AG10803 (cell line): ENCODE measurements at regions not wholly inside any gene's neighbourhood (a gene's known extent, or its start where the extent isn't known, plus 50 kb on each side); places are given as distances from the start of the nearest gene placed in this dataset.

Source experiments
- DNase-seq: peaks from one replicate; pipeline ENCODE4 v3.0.0; 2010; ENCODE audit warnings: low read depth
- H3K4me3 ChIP-seq: 2 replicates; pipeline ENCODE4 v1.5.1; 2011; ENCODE audit warnings: mild to moderate bottlenecking, low read length, control low read depth
- TF ChIP-seq, protein P1 (sequence below): conservative IDR thresholded peaks from 2 replicates; pipeline ENCODE4 v1.5.1; 2011; ENCODE audit warnings: mild to moderate bottlenecking, low read length, control low read depth, inconsistent platforms

DNA sequence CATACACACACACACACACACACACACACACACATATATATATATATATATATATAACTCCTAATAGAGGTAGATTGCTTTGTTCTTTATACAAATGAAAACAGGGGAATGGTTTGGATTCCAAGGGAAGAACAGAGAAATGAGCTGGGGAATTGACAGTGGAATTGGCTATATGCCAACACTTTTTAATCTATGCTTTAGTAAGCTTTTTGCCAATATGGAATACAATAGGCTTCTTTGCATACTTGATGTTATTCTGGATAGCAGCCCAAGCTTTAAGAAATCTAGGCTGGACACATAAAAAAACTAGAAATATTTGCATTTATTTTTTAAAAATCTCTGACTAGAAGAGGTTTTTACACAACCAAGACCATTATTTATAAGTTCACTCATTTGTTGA is 334.2 kb upstream of the MDFIC2 start:
- TF ChIP-seq, protein P1, sequence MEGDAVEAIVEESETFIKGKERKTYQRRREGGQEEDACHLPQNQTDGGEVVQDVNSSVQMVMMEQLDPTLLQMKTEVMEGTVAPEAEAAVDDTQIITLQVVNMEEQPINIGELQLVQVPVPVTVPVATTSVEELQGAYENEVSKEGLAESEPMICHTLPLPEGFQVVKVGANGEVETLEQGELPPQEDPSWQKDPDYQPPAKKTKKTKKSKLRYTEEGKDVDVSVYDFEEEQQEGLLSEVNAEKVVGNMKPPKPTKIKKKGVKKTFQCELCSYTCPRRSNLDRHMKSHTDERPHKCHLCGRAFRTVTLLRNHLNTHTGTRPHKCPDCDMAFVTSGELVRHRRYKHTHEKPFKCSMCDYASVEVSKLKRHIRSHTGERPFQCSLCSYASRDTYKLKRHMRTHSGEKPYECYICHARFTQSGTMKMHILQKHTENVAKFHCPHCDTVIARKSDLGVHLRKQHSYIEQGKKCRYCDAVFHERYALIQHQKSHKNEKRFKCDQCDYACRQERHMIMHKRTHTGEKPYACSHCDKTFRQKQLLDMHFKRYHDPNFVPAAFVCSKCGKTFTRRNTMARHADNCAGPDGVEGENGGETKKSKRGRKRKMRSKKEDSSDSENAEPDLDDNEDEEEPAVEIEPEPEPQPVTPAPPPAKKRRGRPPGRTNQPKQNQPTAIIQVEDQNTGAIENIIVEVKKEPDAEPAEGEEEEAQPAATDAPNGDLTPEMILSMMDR = no peak
- H3K4me3 ChIP-seq = no peak overlapping the region
- DNase-seq = no peak

DNA sequence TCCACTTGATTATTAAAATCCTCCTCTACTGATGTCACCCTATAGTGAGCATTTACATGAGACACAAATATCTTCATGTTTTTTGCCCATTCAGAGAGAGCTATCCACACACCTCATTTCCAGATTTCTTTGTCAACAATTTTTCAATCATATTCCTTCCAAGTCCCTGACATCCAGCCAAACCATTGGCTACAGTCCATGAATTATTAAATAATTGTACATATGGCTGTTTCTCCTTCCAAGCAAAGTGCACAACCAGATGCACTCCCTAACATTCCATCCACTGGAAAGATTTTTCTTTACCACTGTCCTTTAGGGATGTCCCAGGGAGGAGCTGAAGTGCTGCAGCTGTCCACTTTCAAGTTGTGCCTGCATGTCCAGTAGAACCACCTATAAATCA is 328.0 kb upstream of the MDFIC2 start:
- TF ChIP-seq, protein P1 = no peak
- DNase-seq = no peak
- no peak overlapping the region for H3K4me3 ChIP-seq

DNA sequence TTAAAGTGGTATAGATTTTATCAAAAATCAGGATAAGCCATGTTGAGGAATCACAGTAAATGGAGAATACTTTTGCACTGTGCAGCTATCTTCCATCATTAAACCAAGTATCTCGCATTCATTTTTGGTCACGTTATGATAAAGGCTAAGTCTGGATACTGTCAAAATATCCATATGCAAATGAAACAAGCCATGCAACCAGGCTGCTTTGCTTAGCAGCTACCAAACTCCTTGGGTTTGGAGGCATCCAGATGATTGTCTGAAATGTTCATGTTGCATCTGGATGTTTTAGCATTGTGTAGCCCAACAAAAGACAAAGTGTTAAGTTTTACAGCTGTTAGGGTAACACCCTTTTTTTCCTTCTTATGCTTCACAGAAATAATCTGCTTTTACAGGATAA is 322.9 kb upstream of the MDFIC2 start:
- TF ChIP-seq, protein P1 = no peak
- no peak for DNase-seq
- no peak overlapping the region for H3K4me3 ChIP-seq

DNA sequence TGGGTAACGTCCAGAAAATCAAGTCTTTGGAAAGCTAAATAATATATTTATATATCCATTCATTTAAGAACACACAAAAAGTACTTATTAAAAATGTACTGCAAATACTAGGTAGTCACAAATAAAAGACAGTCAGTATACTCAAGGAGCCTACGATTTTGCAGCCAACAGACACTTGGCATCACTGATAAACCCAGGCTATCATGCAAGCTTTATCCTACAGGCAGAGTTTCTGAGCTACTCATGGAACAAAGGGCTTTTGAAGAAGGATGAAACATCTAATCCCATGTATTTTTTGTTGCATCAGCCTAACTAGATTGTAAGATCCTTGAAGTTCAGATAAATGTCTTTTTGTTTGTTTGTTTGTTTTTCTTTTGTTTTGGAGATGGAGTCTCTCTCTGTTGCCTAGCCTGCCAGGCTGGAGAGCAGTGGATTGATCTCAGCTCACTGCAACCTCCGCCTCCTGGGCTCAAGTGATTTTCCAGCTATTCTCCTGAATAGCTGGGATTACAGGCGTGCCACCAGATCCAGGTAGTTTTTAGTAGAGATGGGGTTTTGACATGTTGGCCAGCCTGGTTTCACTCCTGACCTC is 319.4 kb upstream of the MDFIC2 start:
- TF ChIP-seq, protein P1 = no peak
- DNase-seq = no peak
- H3K4me3 ChIP-seq = no peak overlapping the region

DNA sequence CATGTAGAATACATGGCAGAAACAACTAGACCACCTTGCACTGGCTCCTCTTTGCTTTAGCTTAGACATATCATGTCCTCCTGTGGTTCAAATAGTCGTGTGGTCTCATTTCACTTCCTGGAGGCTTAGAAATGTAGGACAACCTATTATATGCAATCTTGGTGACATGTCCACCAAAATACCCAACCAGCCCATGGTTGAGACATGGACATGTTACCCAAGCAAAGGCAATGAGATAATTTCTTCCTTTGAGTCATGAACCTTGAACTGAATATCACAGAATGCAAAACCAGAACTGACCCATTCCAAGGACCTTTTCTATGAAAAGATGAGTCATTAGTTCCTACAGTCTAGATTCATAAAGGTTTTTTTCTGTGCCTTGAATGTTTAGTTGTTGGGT is 309.0 kb upstream of the MDFIC2 start:
- no peak overlapping the region for H3K4me3 ChIP-seq
- TF ChIP-seq, protein P1 = no peak
- DNase-seq = no peak

DNA sequence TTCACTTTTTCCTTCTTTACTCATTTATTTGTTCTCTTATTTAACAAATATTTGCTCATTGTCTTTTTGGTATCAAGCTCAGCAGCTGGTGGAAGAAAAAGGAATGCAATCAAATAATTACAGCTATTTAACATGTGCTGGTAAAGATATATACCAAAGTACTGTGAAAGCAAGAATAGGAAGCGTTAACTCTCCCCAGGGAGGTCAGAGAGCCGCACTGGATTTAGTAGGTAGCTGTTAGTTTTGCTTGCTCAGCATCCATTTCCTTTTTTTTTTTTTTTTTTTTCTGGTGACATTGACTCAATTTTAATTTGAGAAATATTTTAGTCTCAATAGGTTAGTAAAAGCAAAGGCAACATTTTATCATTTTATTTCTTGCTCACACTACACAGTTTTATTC is 308.5 kb upstream of the MDFIC2 start:
- TF ChIP-seq, protein P1 = no peak
- no peak overlapping the region for H3K4me3 ChIP-seq
- DNase-seq = no peak

DNA sequence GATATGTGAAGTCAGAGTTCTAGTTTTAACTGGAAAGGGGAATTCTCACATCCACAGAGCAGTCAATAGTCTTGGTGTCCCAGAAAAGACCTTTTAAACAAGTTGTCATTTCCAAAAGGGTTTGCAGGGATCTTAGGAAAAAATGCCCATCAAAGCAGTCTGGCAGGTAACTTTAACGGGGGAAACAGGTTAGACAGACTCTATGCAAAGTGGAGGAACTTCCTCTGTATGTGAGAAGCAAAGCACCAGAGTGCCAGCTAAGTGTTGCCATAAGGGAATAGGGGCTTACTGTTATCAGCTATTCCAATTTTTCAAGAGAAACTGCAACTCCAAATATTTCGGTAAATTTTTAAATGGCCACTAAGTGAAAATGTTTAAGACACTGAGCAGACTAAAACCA is 307.9 kb upstream of the MDFIC2 start:
- H3K4me3 ChIP-seq = no peak overlapping the region
- DNase-seq = no peak
- TF ChIP-seq, protein P1 = no peak
